ENCODE measurements at regions not wholly inside any gene's neighbourhood (a gene's known extent, or its start where the extent isn't known, plus 50 kb on each side); places are given as distances from the start of the nearest gene placed in this dataset.

DNA sequence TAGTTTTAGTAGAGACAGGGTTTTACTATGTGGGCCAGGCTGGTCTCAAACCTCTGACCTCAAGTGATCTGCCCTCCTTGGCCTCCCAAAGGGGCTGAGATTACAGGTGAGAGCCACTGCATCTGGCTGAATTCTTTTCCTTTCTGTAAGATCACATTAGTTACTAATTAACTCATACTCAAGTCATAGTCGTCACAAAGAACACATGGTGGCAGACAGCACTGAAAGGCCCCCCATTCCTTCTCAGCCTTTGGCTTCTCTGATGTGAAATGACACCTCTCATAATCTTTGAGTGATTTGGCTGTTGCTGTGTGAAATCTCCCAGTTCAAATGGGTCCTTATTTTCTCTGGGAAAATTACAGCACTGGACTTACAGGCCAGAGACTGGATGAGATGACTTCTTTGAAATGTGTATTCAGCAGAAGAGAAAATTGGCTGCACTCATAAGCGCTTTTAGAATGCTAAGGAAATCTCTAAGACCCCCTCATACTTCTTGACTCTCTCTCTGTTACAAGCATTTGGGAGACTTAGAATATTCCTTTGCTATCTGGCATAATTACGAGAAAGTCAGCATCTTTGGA is 764.8 kb downstream of the RNF144A start:
- TF ChIP-seq MYC (IDR thresholded peaks at IDR 0.05; ENCODE audit: low read depth, low read length), result no peak
- TF ChIP-seq POLR2A (IDR thresholded peaks at IDR 0.05; ENCODE audit: extremely low read depth, insufficient read length), result no peak
- no peak for TF ChIP-seq CTCF (IDR thresholded peaks at IDR 0.05; ENCODE audit: low read depth, low read length)
- TF ChIP-seq, protein P1, sequence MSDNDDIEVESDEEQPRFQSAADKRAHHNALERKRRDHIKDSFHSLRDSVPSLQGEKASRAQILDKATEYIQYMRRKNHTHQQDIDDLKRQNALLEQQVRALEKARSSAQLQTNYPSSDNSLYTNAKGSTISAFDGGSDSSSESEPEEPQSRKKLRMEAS (IDR thresholded peaks at IDR 0.05; ENCODE audit: low read depth, low read length), result no peak
- DNase-seq (ENCODE audit: low read depth), result no peak
- no peak overlapping the region for H3K4me3 ChIP-seq (ENCODE audit: low read depth, low read length)

- TF ChIP-seq CTCF (IDR thresholded peaks at IDR 0.05; ENCODE audit: low read depth, low read length), result no peak
- no peak for TF ChIP-seq POLR2A (IDR thresholded peaks at IDR 0.05; ENCODE audit: extremely low read depth, insufficient read length)
- TF ChIP-seq, protein P1 (IDR thresholded peaks at IDR 0.05; ENCODE audit: low read depth, low read length), result no peak
- no peak for TF ChIP-seq MYC (IDR thresholded peaks at IDR 0.05; ENCODE audit: low read depth, low read length)
- DNase-seq (ENCODE audit: low read depth), result no peak
- no peak overlapping the region for H3K4me3 ChIP-seq (ENCODE audit: low read depth, low read length)
Measured at GRCh38 chr2:7683196-7683595, 766.0 kb downstream of the RNF144A start.

- DNase-seq (ENCODE audit: low read depth), result no peak
- TF ChIP-seq CTCF (IDR thresholded peaks at IDR 0.05; ENCODE audit: low read depth, low read length) (no peak), MYC (IDR thresholded peaks at IDR 0.05; ENCODE audit: low read depth, low read length) (no peak), POLR2A (IDR thresholded peaks at IDR 0.05; ENCODE audit: extremely low read depth, insufficient read length) (no peak)
- TF ChIP-seq, protein P1 (IDR thresholded peaks at IDR 0.05; ENCODE audit: low read depth, low read length), result no peak
Measured at GRCh38 chr2:7683708-7684107, 766.5 kb downstream of the RNF144A start.

GRCh38 chr2:7685342-7686015 is 768.3 kb downstream of the RNF144A start:
- no peak for DNase-seq (ENCODE audit: low read depth)

More at GRCh38 chr2:7683708-7684107, 766.5 kb downstream of the RNF144A start:
- H3K4me3 ChIP-seq (ENCODE audit: low read depth, low read length), result no peak overlapping the region

DNA sequence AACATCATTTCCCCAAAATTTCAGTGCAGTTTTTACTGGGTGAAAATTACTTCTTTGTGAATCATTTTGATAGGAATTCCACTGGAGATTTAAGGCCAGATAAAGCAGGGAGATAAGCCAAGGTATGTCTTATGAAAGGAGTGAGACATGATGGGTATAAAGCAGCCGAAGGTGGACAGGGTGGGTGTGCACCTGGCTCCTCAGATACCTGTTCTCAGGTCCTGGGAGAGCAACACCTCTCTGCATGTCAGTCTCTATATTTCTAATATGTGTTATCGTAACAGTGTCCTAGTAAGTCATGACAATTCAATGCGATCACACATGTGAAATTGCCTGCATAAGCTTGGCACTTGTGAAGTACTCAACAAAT is 768.8 kb downstream of the RNF144A start:
- DNase-seq (ENCODE audit: low read depth), result no peak
- H3K4me3 ChIP-seq (ENCODE audit: low read depth, low read length), result no peak overlapping the region
- no peak for TF ChIP-seq CTCF (IDR thresholded peaks at IDR 0.05; ENCODE audit: low read depth, low read length)
- TF ChIP-seq, protein P1 (IDR thresholded peaks at IDR 0.05; ENCODE audit: low read depth, low read length), result no peak
- TF ChIP-seq MYC (IDR thresholded peaks at IDR 0.05; ENCODE audit: low read depth, low read length), result no peak
- TF ChIP-seq POLR2A (IDR thresholded peaks at IDR 0.05; ENCODE audit: extremely low read depth, insufficient read length), result no peak

More at GRCh38 chr2:7685342-7686015, 768.3 kb downstream of the RNF144A start:
- TF ChIP-seq CTCF (IDR thresholded peaks at IDR 0.05; ENCODE audit: low read depth, low read length) (no peak), MYC (IDR thresholded peaks at IDR 0.05; ENCODE audit: low read depth, low read length) (no peak), POLR2A (IDR thresholded peaks at IDR 0.05; ENCODE audit: extremely low read depth, insufficient read length) (no peak)
- TF ChIP-seq, protein P1 (IDR thresholded peaks at IDR 0.05; ENCODE audit: low read depth, low read length), result no peak
- no peak overlapping the region for H3K4me3 ChIP-seq (ENCODE audit: low read depth, low read length)

Data from NB4 (cell line).